T-helper 2 cell (primary cell): ENCODE measurements at regions not wholly inside any gene's neighbourhood (a gene's known extent, or its start where the extent isn't known, plus 50 kb on each side); places are given as distances from the start of the nearest gene placed in this dataset.

ENCODE experiments used
- DNase-seq, 5 experiments: peaks; one replicate each; pipeline versions ENCODE4 v3.0.0 to v3.0.0-alpha.2; 2012 to 2022

GRCh38 chr13:94968757-94969086, 256.4 kb upstream of the SOX21 start:
- DNase-seq: no peak

DNA sequence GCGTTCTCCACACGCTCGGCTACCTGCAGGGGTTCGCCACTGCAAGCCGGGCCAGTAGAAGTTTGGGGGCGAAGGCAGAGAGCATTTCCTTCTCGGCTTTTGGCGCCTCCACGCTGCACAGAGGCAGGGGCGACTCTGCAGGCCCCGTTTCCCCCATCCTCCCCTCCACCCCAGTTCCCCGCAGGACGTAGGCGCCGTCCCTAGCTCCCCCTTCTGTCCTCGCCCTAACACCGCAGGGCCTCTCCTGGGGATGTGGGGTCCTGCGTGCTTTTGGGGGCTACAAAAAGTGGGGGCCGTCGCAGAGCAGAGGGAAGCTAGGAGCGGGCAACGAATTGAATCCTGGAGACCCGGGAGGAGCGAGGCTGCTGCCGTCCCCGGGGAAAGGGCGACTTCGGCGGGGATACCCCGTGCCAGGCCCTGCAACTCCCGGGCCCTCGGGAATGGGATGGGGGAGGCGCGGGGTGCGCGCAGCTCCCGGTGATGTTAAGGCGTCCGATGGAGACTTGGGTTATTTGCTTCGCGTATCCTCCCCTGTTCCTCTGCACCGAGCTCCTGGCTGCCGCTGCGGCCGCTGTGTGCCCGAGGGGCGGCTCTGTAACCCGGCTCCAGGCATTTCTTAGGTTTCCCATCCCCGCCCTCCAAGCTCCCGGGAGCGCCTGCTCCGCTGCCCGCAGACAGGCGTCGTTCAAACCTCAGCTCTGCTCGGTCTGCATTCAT, 255.9 kb upstream of the SOX21 start:
- peak in 1 of 5 experiments; percentile 1 for DNase-seq

DNA sequence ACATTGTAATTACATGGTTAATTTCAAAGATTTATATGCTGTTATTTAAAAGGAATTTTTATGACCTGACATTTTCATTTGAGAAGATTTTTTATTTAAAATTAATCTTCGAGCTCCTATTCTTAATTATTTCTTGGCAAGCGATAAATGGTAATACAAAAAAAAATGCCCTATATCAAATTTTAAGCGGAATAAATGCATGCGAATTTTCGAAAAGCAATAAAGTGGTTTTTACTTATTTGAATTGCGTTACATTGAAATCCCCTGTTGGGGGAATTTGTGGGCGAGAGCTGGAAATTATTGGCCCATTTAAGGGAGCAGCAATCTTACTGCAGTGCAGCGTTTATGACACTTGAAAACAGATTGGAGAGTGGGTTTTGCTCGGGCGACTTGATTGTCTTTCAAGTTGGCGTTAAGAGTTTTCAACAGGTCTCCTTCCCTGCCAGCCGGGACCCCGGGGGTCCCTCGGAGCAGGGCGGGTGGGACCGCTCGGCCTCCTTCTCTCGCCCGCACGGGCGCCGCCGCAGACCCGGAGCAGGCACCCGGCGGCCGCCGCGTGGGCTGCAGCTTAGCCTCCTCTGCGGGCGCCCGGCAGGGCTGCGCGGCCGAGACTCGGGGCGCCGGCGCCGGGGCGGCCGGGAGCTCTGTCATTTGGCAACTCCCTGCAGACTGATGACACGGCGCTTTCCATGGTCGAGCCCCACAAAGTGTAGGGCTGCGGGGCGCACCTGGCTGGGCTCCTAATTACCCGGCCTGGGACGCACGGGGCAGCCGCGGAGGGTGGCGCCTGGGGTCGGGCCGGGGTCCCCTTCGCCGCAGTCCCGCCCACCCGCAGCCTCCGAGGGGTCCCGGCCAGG, 255.1 kb upstream of the SOX21 start:
- DNase-seq: peak in 1 of 5 experiments; percentile 21

- no peak for DNase-seq
These were observed 254.1 kb upstream of the SOX21 start for GRCh38 chr13:94966422-94966955.

- no peak for DNase-seq
These were observed 247.3 kb upstream of the SOX21 start for GRCh38 chr13:94959626-94960025.

- no peak for DNase-seq
These were observed 244.2 kb upstream of the SOX21 start for GRCh38 chr13:94956417-94957110.

GRCh38 chr13:94952787-94953186, 240.4 kb upstream of the SOX21 start:
- DNase-seq: no peak

- no peak for DNase-seq
These were observed 238.0 kb upstream of the SOX21 start for GRCh38 chr13:94950303-94950702.

- DNase-seq: no peak
These were observed 235.6 kb upstream of the SOX21 start for GRCh38 chr13:94947965-94948371.

DNA sequence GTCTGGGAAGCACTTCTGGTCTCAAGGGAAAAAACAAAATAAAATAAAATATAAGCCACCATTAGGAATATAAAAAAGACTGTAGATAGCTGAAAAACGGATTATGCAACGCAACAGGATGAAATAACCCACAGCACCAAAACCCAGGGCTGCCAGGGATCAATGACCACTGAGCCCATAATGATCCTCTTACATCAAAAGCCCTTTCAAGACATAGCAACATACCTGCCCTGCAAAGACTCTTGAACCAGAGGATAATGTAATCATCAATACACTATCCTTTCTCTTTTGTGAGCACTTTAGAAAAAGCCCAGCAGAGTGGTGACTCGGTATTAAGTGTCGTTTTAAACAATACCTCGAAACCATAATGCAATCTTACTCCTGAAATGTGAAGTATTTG, 235.0 kb upstream of the SOX21 start:
- DNase-seq: no peak

- no peak for DNase-seq
These were observed 233.7 kb upstream of the SOX21 start for GRCh38 chr13:94946039-94946438.

DNA sequence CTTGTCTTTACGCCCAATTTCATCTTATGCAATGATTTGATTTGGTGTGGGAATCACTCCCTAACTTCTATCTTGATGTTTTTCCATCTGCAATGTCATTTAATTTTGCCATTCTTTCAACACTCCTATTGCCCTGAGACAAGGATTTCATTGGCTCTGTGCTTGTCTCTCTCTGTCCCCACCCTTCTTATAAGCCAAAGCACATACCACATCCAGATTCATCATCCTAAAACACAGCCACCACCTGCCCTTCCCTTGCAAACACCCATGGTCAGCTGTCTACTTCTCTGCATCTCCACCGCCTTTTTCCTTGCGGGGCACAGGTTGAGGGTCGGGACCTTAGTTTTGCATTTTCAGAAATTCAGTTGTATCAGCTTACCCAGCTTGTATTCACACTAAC, 225.8 kb upstream of the SOX21 start:
- no peak for DNase-seq

- no peak for DNase-seq
These were observed 224.3 kb upstream of the SOX21 start for GRCh38 chr13:94936633-94937032.

GRCh38 chr13:94933936-94934335, 221.6 kb upstream of the SOX21 start:
- no peak for DNase-seq

DNA sequence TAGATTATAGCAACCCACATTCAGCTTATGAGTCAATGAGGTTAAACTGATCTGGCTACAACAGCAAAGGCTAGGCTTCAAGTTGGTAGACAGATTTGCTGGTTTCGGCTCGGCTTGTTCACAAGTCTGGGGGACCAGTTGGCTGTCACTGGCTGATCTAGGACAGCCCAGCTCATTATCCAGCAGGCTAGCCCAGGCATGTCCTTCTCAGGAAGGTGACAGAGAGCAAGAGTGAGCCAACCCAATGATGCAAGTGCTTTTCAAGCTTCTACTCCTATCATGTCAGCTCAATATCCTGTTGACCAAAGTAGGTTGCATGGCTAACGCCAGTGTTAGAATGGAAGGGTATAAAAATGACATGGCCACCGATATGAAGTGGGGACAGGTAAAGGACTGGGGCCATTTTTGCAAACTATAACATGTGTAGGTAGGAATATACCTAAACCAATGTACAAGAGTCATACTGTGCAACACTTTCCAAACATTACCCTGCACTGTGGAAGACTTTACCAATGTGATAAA, 220.9 kb upstream of the SOX21 start:
- no peak for DNase-seq

- no peak for DNase-seq
These were observed 215.9 kb upstream of the SOX21 start for GRCh38 chr13:94928127-94928775.

DNA sequence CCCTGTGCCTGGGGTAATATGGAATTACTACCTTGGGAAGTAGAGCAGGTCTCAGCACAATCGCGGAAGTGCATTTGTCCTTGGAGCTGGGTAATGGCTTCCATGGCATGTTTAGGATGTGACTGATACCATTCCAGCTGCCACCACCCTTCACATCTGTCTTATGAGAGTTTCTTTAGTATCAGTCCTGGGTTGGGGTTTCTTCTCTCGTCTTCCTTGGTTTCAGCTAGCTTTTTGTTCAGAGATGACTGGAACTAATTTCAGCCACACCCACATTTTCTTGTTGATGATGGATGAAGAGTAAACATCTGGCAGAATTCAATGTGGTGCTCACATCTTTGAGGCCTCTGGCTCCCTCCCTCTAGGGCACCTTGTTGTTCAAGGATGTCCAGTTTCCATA, 212.9 kb upstream of the SOX21 start:
- DNase-seq: no peak

DNA sequence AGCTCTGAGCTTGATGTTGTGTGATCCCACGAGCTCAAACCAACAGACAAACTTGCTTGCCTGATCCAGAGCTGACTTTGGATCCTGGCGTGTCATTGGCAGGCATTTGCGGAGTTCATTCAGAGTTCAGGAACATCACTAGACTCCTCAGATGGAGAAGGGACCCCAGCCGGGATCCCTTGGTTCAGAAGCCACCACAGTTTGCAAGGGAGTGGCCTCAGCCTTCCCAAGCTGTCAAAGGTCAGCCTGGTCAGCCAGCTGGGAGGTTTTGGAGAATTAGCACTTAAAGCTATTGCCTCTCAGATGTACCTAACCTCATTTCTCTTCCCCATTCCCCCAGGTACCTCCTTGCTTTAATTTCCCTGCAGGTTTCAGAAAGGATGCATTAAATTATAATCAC, 208.8 kb upstream of the SOX21 start:
- no peak for DNase-seq

- DNase-seq: no peak
These were observed 208.2 kb upstream of the SOX21 start for GRCh38 chr13:94920578-94920977.

DNA sequence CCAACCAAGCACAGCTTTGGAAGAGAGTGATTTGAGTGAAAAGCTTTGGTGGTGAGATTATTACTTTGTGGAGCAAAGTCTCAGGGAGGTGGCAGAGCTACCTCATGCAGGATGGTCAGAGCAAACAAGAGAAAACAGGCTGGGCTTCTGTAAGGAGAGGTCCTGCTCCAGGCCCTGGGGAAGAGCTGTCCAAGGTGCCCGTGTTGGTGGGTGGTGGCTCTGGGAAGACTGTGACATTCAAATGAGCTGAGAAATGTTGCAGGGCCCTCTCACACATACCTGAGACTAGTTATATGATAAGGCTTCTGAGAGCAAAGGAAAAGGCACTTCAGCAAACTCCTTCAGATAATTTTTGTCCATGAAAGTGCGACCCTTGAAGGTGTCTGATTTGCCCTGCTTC, 205.5 kb upstream of the SOX21 start:
- DNase-seq: no peak

- DNase-seq: no peak
These were observed 202.6 kb upstream of the SOX21 start for GRCh38 chr13:94914895-94915294.

GRCh38 chr13:94906605-94907004, 194.3 kb upstream of the SOX21 start:
- DNase-seq: no peak
